GM18909 (cell line): ENCODE measurements at regions not wholly inside any gene's neighbourhood (a gene's known extent, or its start where the extent isn't known, plus 50 kb on each side); places are given as distances from the start of the nearest gene placed in this dataset.

Source experiments
- ATAC-seq: cut with Tn5 transposase; IDR thresholded peaks from one replicate; pipeline ENCODE4 v1.9.1; 2021; ENCODE audit warnings: mild to moderate bottlenecking; ENCODE audit not compliant: unreplicated experiment, poor library complexity

- ATAC-seq, result no peak
Observed at GRCh38 chrX:130974323-130974722, 71.3 kb upstream of the ENOX2 start.

GRCh38 chrX:130975947-130976346 lies 72.9 kb upstream of the ENOX2 start:
- peak; percentile 84 for ATAC-seq

- ATAC-seq, result no peak
Observed at GRCh38 chrX:130981836-130982235, 76.3 kb upstream of the ARHGAP36 start.

GRCh38 chrX:130984782-130985181 lies 73.4 kb upstream of the ARHGAP36 start:
- no peak for ATAC-seq

- ATAC-seq, result no peak
Observed at GRCh38 chrX:130987241-130987640, 70.9 kb upstream of the ARHGAP36 start.

GRCh38 chrX:130990723-130991122 lies 67.4 kb upstream of the ARHGAP36 start:
- ATAC-seq, result no peak

GRCh38 chrX:130994671-130995070 lies 63.5 kb upstream of the ARHGAP36 start:
- no peak for ATAC-seq

GRCh38 chrX:130995439-130995838 lies 62.7 kb upstream of the ARHGAP36 start:
- ATAC-seq, result no peak

- ATAC-seq, result no peak
Observed at GRCh38 chrX:130997314-130997713, 60.8 kb upstream of the ARHGAP36 start.

GRCh38 chrX:130999360-130999759 lies 58.8 kb upstream of the ARHGAP36 start:
- ATAC-seq, result no peak
